NCI-H2196 (cell line): ENCODE measurements at regions not wholly inside any gene's neighbourhood (a gene's known extent, or its start where the extent isn't known, plus 50 kb on each side); places are given as distances from the start of the nearest gene placed in this dataset.
"Not testable (repeated sequence)": the region's sequence is repeated elsewhere in the genome, so short reads cannot be mapped to it uniquely, and the experiment has no call there.

Experiments used
- DNase-seq: peaks from one replicate; lab custom pipeline; 2025; ENCODE audit not compliant: unreplicated experiment; lab: John Stamatoyannopoulos, UW

GRCh38 chr5:174462129-174462528, 262.3 kb upstream of the MSX2 start:
- no peak for DNase-seq

- no peak for DNase-seq
These were observed 259.7 kb upstream of the MSX2 start for GRCh38 chr5:174464504-174465165.

- DNase-seq, result not testable (repeated sequence)
These were observed 252.9 kb upstream of the MSX2 start for GRCh38 chr5:174471528-174471927.

- DNase-seq, result no peak
These were observed 251.4 kb upstream of the MSX2 start for GRCh38 chr5:174472956-174473355.

- not testable (repeated sequence) for DNase-seq
These were observed 248.4 kb upstream of the MSX2 start for GRCh38 chr5:174476001-174476400.

- DNase-seq, result no peak
These were observed 245.1 kb upstream of the MSX2 start for GRCh38 chr5:174479325-174479724.

GRCh38 chr5:174481737-174482136, 242.6 kb upstream of the MSX2 start:
- DNase-seq, result no peak

GRCh38 chr5:174482607-174483024, 241.8 kb upstream of the MSX2 start:
- no peak for DNase-seq

- DNase-seq, result no peak
These were observed 241.0 kb upstream of the MSX2 start for GRCh38 chr5:174483411-174483810.

GRCh38 chr5:174489215-174489614, 235.2 kb upstream of the MSX2 start:
- DNase-seq, result no peak

- DNase-seq, result no peak
These were observed 234.3 kb upstream of the MSX2 start for GRCh38 chr5:174489920-174490597.

GRCh38 chr5:174490728-174491127, 233.7 kb upstream of the MSX2 start:
- DNase-seq, result no peak

- DNase-seq, result no peak
These were observed 233.1 kb upstream of the MSX2 start for GRCh38 chr5:174491265-174491664.

- no peak for DNase-seq
These were observed 232.5 kb upstream of the MSX2 start for GRCh38 chr5:174491761-174492350.

GRCh38 chr5:174493530-174493929, 230.9 kb upstream of the MSX2 start:
- DNase-seq, result no peak

- not testable (repeated sequence) for DNase-seq
These were observed 226.4 kb upstream of the MSX2 start for GRCh38 chr5:174497939-174498338.

GRCh38 chr5:174498575-174498974, 225.8 kb upstream of the MSX2 start:
- not testable (repeated sequence) for DNase-seq

GRCh38 chr5:174500636-174501035, 223.7 kb upstream of the MSX2 start:
- DNase-seq, result no peak

GRCh38 chr5:174501461-174502069, 222.8 kb upstream of the MSX2 start:
- no peak for DNase-seq

GRCh38 chr5:174503086-174503460, 221.3 kb upstream of the MSX2 start:
- DNase-seq, result no peak

GRCh38 chr5:174503461-174504265, 220.7 kb upstream of the MSX2 start:
- peak; percentile 5 for DNase-seq
